Upper lobe of left lung (tissue), 6 donors: ENCODE measurements at regions not wholly inside any gene's neighbourhood (a gene's known extent, or its start where the extent isn't known, plus 50 kb on each side); places are given as distances from the start of the nearest gene placed in this dataset.

Experiments used
- ATAC-seq, 2 donors: fragments of 200-7000 bp; cut with Tn5 transposase; one replicate each; pipeline ENCODE4 v1.9.1; 2022; ENCODE audit warnings: mild to moderate bottlenecking in 2 of 2, moderate library complexity in 2 of 2; ENCODE audit not compliant: low FRiP score in 2 of 2
- DNase-seq, 2 donors: peaks; one replicate each; pipeline ENCODE4 v3.0.0-alpha.2; 2019 to 2020
- H3K27ac ChIP-seq, 4 donors: fragments of 200-600 bp; sonication (generic); one replicate each; pipeline ENCODE4 v1.5.1; 2016 to 2019
- H3K27me3 ChIP-seq, 4 donors: fragments of 200-600 bp; sonication (generic); one replicate each; pipeline ENCODE4 v1.5.1; 2017 to 2019
- H3K36me3 ChIP-seq, 4 donors: fragments of 200-600 bp; sonication (generic); one replicate each; pipeline ENCODE4 v1.5.1; 2016 to 2019
- H3K4me1 ChIP-seq, 4 donors: fragments of 200-600 bp; sonication (generic); one replicate each; pipeline ENCODE4 v1.5.1; 2018 to 2019
- H3K4me3 ChIP-seq, 4 donors: fragments of 200-600 bp; sonication (generic); one replicate each; pipeline ENCODE4 v1.5.1; 2017 to 2019; ENCODE audit warnings: mild to moderate bottlenecking in 2 of 4, moderate library complexity in 1 of 4
- H3K9me3 ChIP-seq, 4 donors: fragments of 200-600 bp; sonication (generic); one replicate each; pipeline ENCODE4 v1.5.1; 2018 to 2019
- EP300 ChIP-seq, 4 donors: sonication (generic); formaldehyde crosslinking; IDR thresholded peaks; one replicate each; pipeline ENCODE4 v1.5.1; 2017; ENCODE audit warnings: antibody characterized with exemption in 4 of 4, control low read depth in 2 of 4
- POLR2A ChIP-seq, 4 donors: fragments of 450-650 bp; IDR thresholded peaks; one replicate each; pipeline ENCODE4 v1.5.1; 2016 to 2017; ENCODE audit warnings: antibody characterized with exemption in 4 of 4, mild to moderate bottlenecking in 2 of 4
- POLR2AphosphoS5 ChIP-seq, 2 donors: sonication (generic); formaldehyde crosslinking; IDR thresholded peaks; one replicate each; pipeline ENCODE4 v1.5.1; 2017; ENCODE audit warnings: antibody characterized with exemption in 2 of 2
- WGBS, 2 donors: methylation state at CpG; one replicate each; pipeline ENCODE4 v1.1.5; 2017 to 2018; 5-methylcytosine and 5-hydroxymethylcytosine counted together
- TF ChIP-seq, protein P1 (sequence below), 6 experiments: fragments of 450-650 bp in 4 of 6; fragments of 200-600 bp in 2 of 6; sonication (generic) in 2 of 6; IDR thresholded peaks; one replicate each; pipeline ENCODE4 v1.5.1; 2016 to 2019; ENCODE audit warnings: antibody characterized with exemption in 6 of 6
- donor health status: DM: no; HTN: no; CAD: no; lungs with moderate emphysema.
- donor health status: DM: no; HTN: yes; CAD: no; lungs with severe emphysema.

DNA sequence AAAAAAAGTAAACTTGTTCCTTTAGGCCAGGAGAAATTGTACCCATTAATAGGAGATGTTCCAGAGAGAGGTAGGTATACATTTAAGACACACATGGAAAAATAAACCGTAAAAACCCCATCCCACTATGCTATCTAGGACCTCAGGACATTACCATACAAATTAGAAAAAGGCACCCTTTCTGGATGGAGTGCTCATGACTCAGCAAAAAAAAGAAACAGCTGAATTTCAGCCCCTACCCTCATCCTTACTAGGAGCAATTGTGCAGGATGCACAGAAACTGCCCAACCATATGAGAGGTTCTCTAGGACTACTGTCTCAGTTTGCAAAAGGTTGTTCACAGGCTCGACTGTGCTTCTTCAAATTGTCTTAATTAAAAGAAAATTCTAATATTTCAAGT, 368.2 kb downstream of the HINT1 start:
- TF ChIP-seq, protein P1, sequence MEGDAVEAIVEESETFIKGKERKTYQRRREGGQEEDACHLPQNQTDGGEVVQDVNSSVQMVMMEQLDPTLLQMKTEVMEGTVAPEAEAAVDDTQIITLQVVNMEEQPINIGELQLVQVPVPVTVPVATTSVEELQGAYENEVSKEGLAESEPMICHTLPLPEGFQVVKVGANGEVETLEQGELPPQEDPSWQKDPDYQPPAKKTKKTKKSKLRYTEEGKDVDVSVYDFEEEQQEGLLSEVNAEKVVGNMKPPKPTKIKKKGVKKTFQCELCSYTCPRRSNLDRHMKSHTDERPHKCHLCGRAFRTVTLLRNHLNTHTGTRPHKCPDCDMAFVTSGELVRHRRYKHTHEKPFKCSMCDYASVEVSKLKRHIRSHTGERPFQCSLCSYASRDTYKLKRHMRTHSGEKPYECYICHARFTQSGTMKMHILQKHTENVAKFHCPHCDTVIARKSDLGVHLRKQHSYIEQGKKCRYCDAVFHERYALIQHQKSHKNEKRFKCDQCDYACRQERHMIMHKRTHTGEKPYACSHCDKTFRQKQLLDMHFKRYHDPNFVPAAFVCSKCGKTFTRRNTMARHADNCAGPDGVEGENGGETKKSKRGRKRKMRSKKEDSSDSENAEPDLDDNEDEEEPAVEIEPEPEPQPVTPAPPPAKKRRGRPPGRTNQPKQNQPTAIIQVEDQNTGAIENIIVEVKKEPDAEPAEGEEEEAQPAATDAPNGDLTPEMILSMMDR (IDR thresholded peaks at IDR 0.05): no peak
- no peak for TF ChIP-seq POLR2AphosphoS5 (IDR thresholded peaks at IDR 0.05)
- TF ChIP-seq EP300 (IDR thresholded peaks at IDR 0.05): no peak
- TF ChIP-seq POLR2A (IDR thresholded peaks at IDR 0.05): no peak
- 75% methylated on average over 2 of the region's 2 CpGs for WGBS, 2 donors

DNA sequence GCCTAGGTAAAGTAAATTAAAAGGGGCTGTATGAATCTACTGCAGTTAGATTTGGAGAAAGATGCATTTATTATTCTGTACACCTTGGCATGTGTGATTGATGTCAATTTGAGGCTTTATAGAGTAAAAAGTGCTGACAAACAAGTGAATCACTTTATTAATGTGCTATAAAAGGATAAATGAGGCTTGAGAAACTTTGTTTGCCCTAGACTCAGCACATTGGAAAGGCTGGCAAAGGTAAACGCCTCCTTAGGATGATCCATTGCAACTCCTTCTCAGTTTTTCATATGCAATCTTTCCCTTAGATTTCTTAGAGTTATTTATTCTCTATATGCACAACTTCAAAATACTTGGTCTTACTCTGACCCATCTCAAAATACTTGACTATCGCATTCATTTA, 369.0 kb downstream of the HINT1 start:
- WGBS, 2 donors: 66 to 78% methylated on average over 2 of the region's 2 CpGs
- peaks cover 0 to 3% (median under 1%) of the 10 kb centered on the region in 4 donors for H3K9me3 ChIP-seq
- DNase-seq: no peak
- H3K36me3 ChIP-seq: no peaks in the 10 kb centered on the region
- no peaks in the 10 kb centered on the region for H3K27me3 ChIP-seq
- ATAC-seq: no peak
- no peak overlapping the region for H3K4me3 ChIP-seq
- no peak for TF ChIP-seq EP300 (IDR thresholded peaks at IDR 0.05)
- no peaks in the 10 kb centered on the region for H3K4me1 ChIP-seq
- no peak overlapping the region for H3K27ac ChIP-seq

More for the DNA sequence above, 368.2 kb downstream of the HINT1 start:
- no peak for ATAC-seq
- Histone ChIP-seq H3K36me3 (no peaks in the 10 kb centered on the region), H3K27ac (no peak overlapping the region), H3K27me3 (no peaks in the 10 kb centered on the region), H3K4me1 (no peaks in the 10 kb centered on the region), H3K9me3 (peaks cover 0 to 3% (median 1%) of the 10 kb centered on the region in 4 donors), H3K4me3 (no peak overlapping the region)
- DNase-seq: no peak

- Histone ChIP-seq H3K27me3 (no peaks in the 10 kb centered on the region), H3K4me3 (no peak overlapping the region), H3K4me1 (no peaks in the 10 kb centered on the region), H3K36me3 (no peaks in the 10 kb centered on the region), H3K9me3 (no peaks in the 10 kb centered on the region), H3K27ac (no peak overlapping the region)
- 87 to 95% methylated on average over 2 of the region's 2 CpGs for WGBS, 2 donors
- no peak for DNase-seq
- ATAC-seq: no peak
- TF ChIP-seq EP300 (IDR thresholded peaks at IDR 0.05): no peak
Observed at GRCh38 chr5:130795037-130795436, 370.0 kb downstream of the HINT1 start.

DNA sequence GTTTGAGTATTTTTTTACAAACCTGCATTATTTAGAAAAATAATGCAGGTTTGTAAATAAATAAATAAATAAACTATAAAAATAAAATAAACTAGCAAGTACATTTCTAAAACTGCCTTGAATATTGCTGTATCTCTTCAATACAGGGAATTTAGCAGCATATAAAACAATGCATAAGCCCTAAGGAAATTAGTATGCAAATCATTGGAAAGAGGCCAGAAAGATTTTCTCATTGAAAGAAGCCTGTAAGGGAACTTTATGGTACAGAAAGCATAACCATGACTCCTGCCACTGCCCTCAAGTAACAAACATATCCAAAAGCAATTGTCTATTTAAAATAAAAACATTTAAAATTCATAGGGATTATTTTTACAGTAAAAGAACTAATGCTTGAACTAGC, 387.3 kb downstream of the HINT1 start:
- Histone ChIP-seq H3K27me3 (no peaks in the 10 kb centered on the region), H3K4me3 (no peak overlapping the region), H3K9me3 (no peaks in the 10 kb centered on the region), H3K4me1 (no peaks in the 10 kb centered on the region), H3K36me3 (no peaks in the 10 kb centered on the region), H3K27ac (no peak overlapping the region)
- DNase-seq (no peak), ATAC-seq (no peak)
- no peak for TF ChIP-seq POLR2A (IDR thresholded peaks at IDR 0.05)
- TF ChIP-seq EP300 (IDR thresholded peaks at IDR 0.05): no peak
- TF ChIP-seq, protein P1 (IDR thresholded peaks at IDR 0.05): no peak
- no peak for TF ChIP-seq POLR2AphosphoS5 (IDR thresholded peaks at IDR 0.05)

GRCh38 chr5:130773813-130774212, 391.2 kb downstream of the HINT1 start:
- Histone ChIP-seq H3K27ac (no peak overlapping the region), H3K36me3 (no peaks in the 10 kb centered on the region), H3K9me3 (no peaks in the 10 kb centered on the region), H3K4me1 (no peaks in the 10 kb centered on the region), H3K4me3 (no peak overlapping the region), H3K27me3 (no peaks in the 10 kb centered on the region)
- TF ChIP-seq POLR2AphosphoS5 (IDR thresholded peaks at IDR 0.05) (no peak), POLR2A (IDR thresholded peaks at IDR 0.05) (no peak), EP300 (IDR thresholded peaks at IDR 0.05) (no peak)
- TF ChIP-seq, protein P1 (IDR thresholded peaks at IDR 0.05): no peak
- DNase-seq (no peak), ATAC-seq (no peak)
- 66 to 74% methylated on average over 3 of the region's 3 CpGs for WGBS, 2 donors

DNA sequence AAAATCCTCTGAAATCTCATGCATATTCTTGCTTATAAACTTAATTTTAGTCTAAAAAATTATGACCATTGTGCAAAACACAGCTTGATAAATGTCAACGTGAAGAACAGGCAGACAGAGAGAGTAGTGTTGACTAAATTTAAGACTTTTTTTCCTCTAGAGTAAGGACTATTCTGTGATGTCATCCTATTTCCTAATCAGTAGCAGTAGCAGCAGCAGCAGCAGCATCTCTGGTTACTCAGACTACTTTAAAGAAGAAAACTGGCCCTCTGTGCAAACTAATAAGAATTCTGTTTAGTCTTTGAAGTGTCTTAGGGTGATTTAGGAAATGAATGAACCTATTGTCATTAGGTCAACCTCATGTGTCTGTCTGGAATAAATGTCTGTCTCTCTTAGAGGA, 403.0 kb downstream of the HINT1 start:
- 37 to 61% methylated on average over 1 of the region's 1 CpG for WGBS, 2 donors
- no peaks in the 10 kb centered on the region for H3K27me3 ChIP-seq

More for the DNA sequence above, 403.0 kb downstream of the HINT1 start:
- ATAC-seq (no peak), DNase-seq (no peak)
- Histone ChIP-seq H3K9me3 (no peaks in the 10 kb centered on the region), H3K4me1 (no peaks in the 10 kb centered on the region), H3K36me3 (no peaks in the 10 kb centered on the region), H3K27ac (no peak overlapping the region), H3K4me3 (no peak overlapping the region)
- no peak for TF ChIP-seq EP300 (IDR thresholded peaks at IDR 0.05)
- no peak for TF ChIP-seq POLR2A (IDR thresholded peaks at IDR 0.05)
- TF ChIP-seq, protein P1 (IDR thresholded peaks at IDR 0.05): no peak
- TF ChIP-seq POLR2AphosphoS5 (IDR thresholded peaks at IDR 0.05): no peak
